Thyroid gland (tissue), 4 donors: ENCODE measurements at regions not wholly inside any gene's neighbourhood (a gene's known extent, or its start where the extent isn't known, plus 50 kb on each side); places are given as distances from the start of the nearest gene placed in this dataset.

Source experiments
- POLR2A ChIP-seq, 2 donors: fragments of 450-650 bp; IDR thresholded peaks; one replicate each; pipeline ENCODE4 v1.6.1; 2017; ENCODE audit warnings: antibody characterized with exemption in 2 of 2, mild to moderate bottlenecking in 2 of 2, moderate library complexity in 1 of 2
- TF ChIP-seq, protein P1 (sequence below), 6 experiments: fragments of 200-600 bp in 3 of 6; fragments of 450-650 bp in 3 of 6; sonication (generic) in 3 of 6; IDR thresholded peaks; one replicate each; pipeline ENCODE4 v1.5.1; 2016 to 2019; ENCODE audit warnings: antibody characterized with exemption in 6 of 6, mild to moderate bottlenecking in 2 of 6, inconsistent platforms in 1 of 6, moderate library complexity in 1 of 6

DNA sequence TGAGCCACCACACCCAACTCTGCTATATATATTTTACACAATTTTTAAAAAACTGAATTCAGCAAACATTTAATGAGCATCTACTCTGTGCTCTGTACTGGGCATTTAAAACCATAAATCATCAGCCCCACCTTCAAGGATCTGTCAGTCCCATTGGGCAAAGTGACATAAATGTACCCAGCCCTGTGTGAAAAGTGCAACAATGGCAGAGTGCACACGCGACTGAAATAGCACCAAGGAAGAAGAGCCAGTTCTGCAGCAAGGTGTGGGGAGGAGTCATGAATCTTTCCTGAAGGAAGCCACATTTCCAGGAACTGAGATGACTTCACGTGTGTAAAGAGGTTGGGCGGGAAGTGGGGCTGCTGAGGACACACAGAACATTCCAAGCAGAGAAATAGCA is 111.5 kb upstream of the ATP6AP2 start:
- no peak for TF ChIP-seq POLR2A (IDR thresholded peaks at IDR 0.05)
- TF ChIP-seq, protein P1, sequence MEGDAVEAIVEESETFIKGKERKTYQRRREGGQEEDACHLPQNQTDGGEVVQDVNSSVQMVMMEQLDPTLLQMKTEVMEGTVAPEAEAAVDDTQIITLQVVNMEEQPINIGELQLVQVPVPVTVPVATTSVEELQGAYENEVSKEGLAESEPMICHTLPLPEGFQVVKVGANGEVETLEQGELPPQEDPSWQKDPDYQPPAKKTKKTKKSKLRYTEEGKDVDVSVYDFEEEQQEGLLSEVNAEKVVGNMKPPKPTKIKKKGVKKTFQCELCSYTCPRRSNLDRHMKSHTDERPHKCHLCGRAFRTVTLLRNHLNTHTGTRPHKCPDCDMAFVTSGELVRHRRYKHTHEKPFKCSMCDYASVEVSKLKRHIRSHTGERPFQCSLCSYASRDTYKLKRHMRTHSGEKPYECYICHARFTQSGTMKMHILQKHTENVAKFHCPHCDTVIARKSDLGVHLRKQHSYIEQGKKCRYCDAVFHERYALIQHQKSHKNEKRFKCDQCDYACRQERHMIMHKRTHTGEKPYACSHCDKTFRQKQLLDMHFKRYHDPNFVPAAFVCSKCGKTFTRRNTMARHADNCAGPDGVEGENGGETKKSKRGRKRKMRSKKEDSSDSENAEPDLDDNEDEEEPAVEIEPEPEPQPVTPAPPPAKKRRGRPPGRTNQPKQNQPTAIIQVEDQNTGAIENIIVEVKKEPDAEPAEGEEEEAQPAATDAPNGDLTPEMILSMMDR (IDR thresholded peaks at IDR 0.05), result no peak
